Duodenal mucosa (tissue), 2 donors: ENCODE measurements at regions not wholly inside any gene's neighbourhood (a gene's known extent, or its start where the extent isn't known, plus 50 kb on each side); places are given as distances from the start of the nearest gene placed in this dataset.

Source experiments
- H3K27ac ChIP-seq: one replicate; pipeline ENCODE4 v1.7.0; 2013; ENCODE audit warnings: low read depth, low read length
- H3K27me3 ChIP-seq, 2 donors: one replicate each; pipeline ENCODE4 v1.7.0; 2013; ENCODE audit warnings: low read length in 2 of 2, control low read depth in 1 of 2; ENCODE audit not compliant: insufficient read depth in 2 of 2, control insufficient read depth in 1 of 2
- H3K36me3 ChIP-seq, 2 donors: one replicate each; pipeline ENCODE4 v1.7.0; 2013; ENCODE audit warnings: low read length in 2 of 2, control low read depth in 1 of 2; ENCODE audit not compliant: insufficient read depth in 2 of 2, control insufficient read depth in 1 of 2
- H3K4me1 ChIP-seq, 2 donors: one replicate each; pipeline ENCODE4 v1.7.0; 2013; ENCODE audit warnings: low read length in 2 of 2, control low read depth in 1 of 2; ENCODE audit not compliant: insufficient read depth in 2 of 2, control insufficient read depth in 1 of 2
- H3K4me3 ChIP-seq, 2 donors: one replicate each; pipeline ENCODE4 v1.7.0; 2013; ENCODE audit warnings: low read length in 2 of 2, low read depth in 1 of 2
- H3K9ac ChIP-seq, 2 donors: one replicate each; pipeline ENCODE4 v1.7.0; 2013; ENCODE audit warnings: low read length in 2 of 2, low read depth in 1 of 2
- H3K9me3 ChIP-seq, 2 donors: one replicate each; pipeline ENCODE4 v1.7.0; 2013; ENCODE audit warnings: low read length in 2 of 2, control low read depth in 1 of 2; ENCODE audit not compliant: control insufficient read depth in 1 of 2

- no peaks in the 10 kb centered on the region for H3K36me3 ChIP-seq
- H3K4me1 ChIP-seq: no peaks in the 10 kb centered on the region
- H3K9ac ChIP-seq: no peak overlapping the region
- H3K27ac ChIP-seq: no peak overlapping the region
- no peak overlapping the region for H3K4me3 ChIP-seq
- no peaks in the 10 kb centered on the region for H3K27me3 ChIP-seq
- peaks cover 7 to 10% of the 10 kb centered on the region in 2 donors for H3K9me3 ChIP-seq
These were observed 488.9 kb upstream of the RASGRP1 start for GRCh38 chr15:39053480-39053879.

- no peak overlapping the region for H3K27ac ChIP-seq
- no peak overlapping the region for H3K4me3 ChIP-seq
- no peaks in the 10 kb centered on the region for H3K4me1 ChIP-seq
- no peaks in the 10 kb centered on the region for H3K36me3 ChIP-seq
- H3K9me3 ChIP-seq: peaks cover 3 to 4% of the 10 kb centered on the region in 2 donors
- no peaks in the 10 kb centered on the region for H3K27me3 ChIP-seq
- no peak overlapping the region for H3K9ac ChIP-seq
These were observed 489.6 kb upstream of the RASGRP1 start for GRCh38 chr15:39054128-39054732.

GRCh38 chr15:39056357-39056756 is 491.7 kb upstream of the RASGRP1 start:
- H3K4me1 ChIP-seq: no peaks in the 10 kb centered on the region
- no peaks in the 10 kb centered on the region for H3K36me3 ChIP-seq
- H3K4me3 ChIP-seq: no peak overlapping the region
- no peaks in the 10 kb centered on the region for H3K9me3 ChIP-seq
- H3K9ac ChIP-seq: no peak overlapping the region
- H3K27ac ChIP-seq: no peak overlapping the region
- H3K27me3 ChIP-seq: no peaks in the 10 kb centered on the region

GRCh38 chr15:39058351-39059131 is 493.9 kb upstream of the RASGRP1 start:
- no peaks in the 10 kb centered on the region for H3K4me1 ChIP-seq

GRCh38 chr15:39059917-39060316 is 495.3 kb upstream of the RASGRP1 start:
- Histone ChIP-seq H3K4me1 (no peaks in the 10 kb centered on the region), H3K27me3 (no peaks in the 10 kb centered on the region), H3K36me3 (no peaks in the 10 kb centered on the region), H3K9me3 (no peaks in the 10 kb centered on the region), H3K9ac (no peak overlapping the region), H3K27ac (no peak overlapping the region), H3K4me3 (no peak overlapping the region)

More at GRCh38 chr15:39058351-39059131, 493.9 kb upstream of the RASGRP1 start:
- no peaks in the 10 kb centered on the region for H3K9me3 ChIP-seq
- no peak overlapping the region for H3K27ac ChIP-seq
- H3K36me3 ChIP-seq: no peaks in the 10 kb centered on the region
- H3K27me3 ChIP-seq: no peaks in the 10 kb centered on the region
- H3K9ac ChIP-seq: no peak overlapping the region
- no peak overlapping the region for H3K4me3 ChIP-seq

- Histone ChIP-seq H3K9ac (no peak overlapping the region), H3K36me3 (no peaks in the 10 kb centered on the region), H3K9me3 (no peaks in the 10 kb centered on the region), H3K4me1 (no peaks in the 10 kb centered on the region), H3K4me3 (no peak overlapping the region), H3K27ac (no peak overlapping the region), H3K27me3 (no peaks in the 10 kb centered on the region)
These were observed 497.4 kb upstream of the RASGRP1 start for GRCh38 chr15:39061952-39062464.

GRCh38 chr15:39066677-39067076 is 502.1 kb upstream of the RASGRP1 start:
- Histone ChIP-seq H3K9me3 (no peaks in the 10 kb centered on the region), H3K27ac (no peak overlapping the region), H3K4me3 (no peak overlapping the region), H3K27me3 (no peaks in the 10 kb centered on the region), H3K9ac (no peak overlapping the region), H3K36me3 (no peaks in the 10 kb centered on the region), H3K4me1 (no peaks in the 10 kb centered on the region)

- H3K27me3 ChIP-seq: no peaks in the 10 kb centered on the region
- no peaks in the 10 kb centered on the region for H3K36me3 ChIP-seq
- H3K9ac ChIP-seq: no peak overlapping the region
- no peaks in the 10 kb centered on the region for H3K4me1 ChIP-seq
- no peak overlapping the region for H3K27ac ChIP-seq
- H3K4me3 ChIP-seq: no peak overlapping the region
- H3K9me3 ChIP-seq: no peaks in the 10 kb centered on the region
These were observed 506.4 kb upstream of the THBS1 start for GRCh38 chr15:39074341-39074985.

GRCh38 chr15:39075311-39075710 is 505.6 kb upstream of the THBS1 start:
- Histone ChIP-seq H3K27me3 (no peaks in the 10 kb centered on the region), H3K4me3 (no peak overlapping the region), H3K9ac (no peak overlapping the region)

GRCh38 chr15:39075756-39076341 is 505.0 kb upstream of the THBS1 start:
- Histone ChIP-seq H3K4me1 (no peaks in the 10 kb centered on the region), H3K36me3 (no peaks in the 10 kb centered on the region), H3K27me3 (no peaks in the 10 kb centered on the region), H3K4me3 (no peak overlapping the region), H3K27ac (no peak overlapping the region), H3K9me3 (no peaks in the 10 kb centered on the region), H3K9ac (no peak overlapping the region)

More at GRCh38 chr15:39075311-39075710, 505.6 kb upstream of the THBS1 start:
- Histone ChIP-seq H3K27ac (no peak overlapping the region), H3K4me1 (no peaks in the 10 kb centered on the region), H3K9me3 (no peaks in the 10 kb centered on the region), H3K36me3 (no peaks in the 10 kb centered on the region)
